GM21737 (cell line): ENCODE measurements at regions not wholly inside any gene's neighbourhood (a gene's known extent, or its start where the extent isn't known, plus 50 kb on each side); places are given as distances from the start of the nearest gene placed in this dataset.

Source experiments
- ATAC-seq: cut with Tn5 transposase; IDR thresholded peaks from one replicate; pipeline ENCODE4 v1.9.1; 2021; ENCODE audit warnings: mild to moderate bottlenecking, moderate library complexity; ENCODE audit not compliant: unreplicated experiment

- ATAC-seq = no peak
Observed at GRCh38 chr13:110826861-110827672, 87.8 kb downstream of the ANKRD10 start.
